Islet precursor cell (in vitro differentiated cells): ENCODE measurements at regions not wholly inside any gene's neighbourhood (a gene's known extent, or its start where the extent isn't known, plus 50 kb on each side); places are given as distances from the start of the nearest gene placed in this dataset.
"Not testable (repeated sequence)": the region's sequence is repeated elsewhere in the genome, so short reads cannot be mapped to it uniquely, and the experiment has no call there.

Experiments
- DNase-seq: peaks from one replicate; pipeline ENCODE4 v3.0.0-alpha.2; 2018

- no peak for DNase-seq
Measured at GRCh38 chr10:80025281-80025680, 53.2 kb upstream of the TMEM254 start.

- DNase-seq = peak; percentile 57
Measured at GRCh38 chr10:80022408-80023001, 56.0 kb upstream of the TMEM254 start.

GRCh38 chr10:80018406-80018984 lies 60.0 kb upstream of the TMEM254 start:
- DNase-seq = not testable (repeated sequence)

- not testable (repeated sequence) for DNase-seq
Measured at GRCh38 chr10:80017186-80017585, 61.3 kb upstream of the TMEM254 start.

GRCh38 chr10:80015911-80016830 lies 62.3 kb upstream of the TMEM254 start:
- DNase-seq = no peak

GRCh38 chr10:80013139-80013538 lies 64.2 kb upstream of the SFTPD start:
- DNase-seq = not testable (repeated sequence)

GRCh38 chr10:80011144-80011543 lies 62.2 kb upstream of the SFTPD start:
- not testable (repeated sequence) for DNase-seq

GRCh38 chr10:80000541-80000940 lies 51.6 kb upstream of the SFTPD start:
- no peak for DNase-seq
